ENCODE measurements at regions not wholly inside any gene's neighbourhood (a gene's known extent, or its start where the extent isn't known, plus 50 kb on each side); places are given as distances from the start of the nearest gene placed in this dataset.

DNA sequence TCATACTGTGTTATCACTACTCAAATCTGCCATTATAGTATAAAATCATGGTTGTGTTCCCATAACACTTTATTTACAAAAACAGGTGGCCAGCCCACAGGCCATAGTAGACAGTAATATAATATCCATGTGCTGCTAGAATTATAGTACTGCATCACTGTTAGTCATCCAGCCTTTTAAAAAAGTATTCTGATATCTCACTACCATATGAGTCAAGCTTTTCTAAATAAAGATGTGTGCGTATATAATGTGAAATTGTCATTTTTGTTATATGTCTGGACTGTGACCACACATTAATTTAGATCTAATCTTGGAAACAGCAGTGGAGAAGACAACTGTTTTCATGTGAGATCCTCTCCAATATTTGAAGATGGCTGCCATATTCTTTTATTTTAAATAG lies 1049.1 kb upstream of the GOT2 start:
- no peak for DNase-seq
- TF ChIP-seq POLR2A (IDR thresholded peaks at IDR 0.05): no peak
- Histone ChIP-seq H3K4me1 (no peaks in the 10 kb centered on the region), H3K27ac (no peak overlapping the region), H3K4me3 (no peak overlapping the region), H3K9me3 (no peaks in the 10 kb centered on the region), H3K27me3 (no peaks in the 10 kb centered on the region), H3K36me3 (no peaks in the 10 kb centered on the region)
- intact Hi-C loops (cut with DNase I; ENCODE audit: low total_unique reads): no loop called here

DNA sequence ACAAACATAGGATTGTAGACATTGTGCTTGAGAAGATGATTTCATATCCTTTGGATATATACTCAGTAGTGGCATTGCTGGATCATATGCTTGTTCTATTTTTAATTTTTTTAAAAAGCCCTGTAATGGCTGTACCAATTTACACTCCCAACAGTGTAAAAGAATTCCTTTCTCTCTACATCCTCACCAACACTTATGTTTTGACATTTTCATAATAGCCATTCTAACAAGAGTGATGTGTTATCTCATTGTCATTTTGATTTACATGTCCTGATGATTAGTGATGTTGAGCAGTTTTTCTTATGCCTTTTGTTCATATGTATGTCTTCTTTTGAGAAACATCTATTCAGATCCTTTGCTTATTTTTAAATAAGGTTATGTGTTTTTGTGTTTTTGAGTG lies 1039.2 kb upstream of the GOT2 start:
- Histone ChIP-seq H3K4me1 (no peaks in the 10 kb centered on the region), H3K4me3 (no peak overlapping the region), H3K27me3 (no peaks in the 10 kb centered on the region), H3K36me3 (no peaks in the 10 kb centered on the region), H3K9me3 (no peaks in the 10 kb centered on the region), H3K27ac (no peak overlapping the region)
- intact Hi-C loops (cut with DNase I; ENCODE audit: low total_unique reads): no loop called here
- no peak for DNase-seq
- TF ChIP-seq, protein P1, sequence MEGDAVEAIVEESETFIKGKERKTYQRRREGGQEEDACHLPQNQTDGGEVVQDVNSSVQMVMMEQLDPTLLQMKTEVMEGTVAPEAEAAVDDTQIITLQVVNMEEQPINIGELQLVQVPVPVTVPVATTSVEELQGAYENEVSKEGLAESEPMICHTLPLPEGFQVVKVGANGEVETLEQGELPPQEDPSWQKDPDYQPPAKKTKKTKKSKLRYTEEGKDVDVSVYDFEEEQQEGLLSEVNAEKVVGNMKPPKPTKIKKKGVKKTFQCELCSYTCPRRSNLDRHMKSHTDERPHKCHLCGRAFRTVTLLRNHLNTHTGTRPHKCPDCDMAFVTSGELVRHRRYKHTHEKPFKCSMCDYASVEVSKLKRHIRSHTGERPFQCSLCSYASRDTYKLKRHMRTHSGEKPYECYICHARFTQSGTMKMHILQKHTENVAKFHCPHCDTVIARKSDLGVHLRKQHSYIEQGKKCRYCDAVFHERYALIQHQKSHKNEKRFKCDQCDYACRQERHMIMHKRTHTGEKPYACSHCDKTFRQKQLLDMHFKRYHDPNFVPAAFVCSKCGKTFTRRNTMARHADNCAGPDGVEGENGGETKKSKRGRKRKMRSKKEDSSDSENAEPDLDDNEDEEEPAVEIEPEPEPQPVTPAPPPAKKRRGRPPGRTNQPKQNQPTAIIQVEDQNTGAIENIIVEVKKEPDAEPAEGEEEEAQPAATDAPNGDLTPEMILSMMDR (IDR thresholded peaks at IDR 0.05): no peak
- TF ChIP-seq POLR2A (IDR thresholded peaks at IDR 0.05): no peak

DNA sequence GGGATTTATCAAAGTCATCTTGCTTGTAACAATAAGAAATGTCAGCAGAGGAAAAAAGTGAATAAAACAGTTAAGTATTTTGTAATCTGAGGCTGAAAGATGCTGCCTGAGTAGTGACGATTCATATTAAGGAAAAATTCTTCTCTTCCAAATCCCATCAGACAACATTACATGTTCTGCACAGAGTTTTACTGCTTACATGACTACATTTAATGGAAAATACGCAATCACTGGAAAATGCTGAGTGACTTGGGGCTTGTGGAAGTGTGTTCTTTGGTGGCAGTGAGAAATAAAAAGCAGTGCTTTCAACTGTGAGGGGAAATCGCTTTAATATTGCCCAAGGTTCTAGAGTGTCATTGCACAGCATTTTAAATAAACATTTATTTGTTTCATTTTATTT lies 1025.2 kb upstream of the GOT2 start:
- Histone ChIP-seq H3K36me3 (no peaks in the 10 kb centered on the region), H3K4me3 (no peak overlapping the region), H3K4me1 (no peaks in the 10 kb centered on the region), H3K27ac (no peak overlapping the region), H3K9me3 (no peaks in the 10 kb centered on the region), H3K27me3 (no peaks in the 10 kb centered on the region)
- DNase-seq: no peak
- TF ChIP-seq, protein P1 (IDR thresholded peaks at IDR 0.05): no peak
- intact Hi-C loops (cut with DNase I; ENCODE audit: low total_unique reads): no loop called here

DNA sequence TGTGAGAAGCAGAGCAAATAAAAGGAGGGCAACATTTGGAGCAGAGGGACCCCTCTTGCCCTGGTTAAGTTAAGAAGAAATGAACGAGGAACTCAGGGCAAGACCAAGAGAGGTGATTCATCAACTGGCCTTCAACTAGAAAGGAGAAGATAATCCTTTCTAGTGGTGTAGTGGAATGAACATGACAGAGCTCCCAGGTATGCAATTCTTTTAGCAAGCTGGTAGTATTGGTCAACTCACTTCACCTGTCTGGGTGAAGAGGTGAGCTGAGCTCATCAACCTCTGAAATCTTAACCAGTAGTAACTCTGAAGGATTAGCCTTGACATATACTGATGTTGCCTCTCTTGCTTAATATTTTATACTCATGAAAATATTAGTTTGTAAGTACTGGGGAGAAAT lies 1024.7 kb upstream of the GOT2 start:
- H3K27me3 ChIP-seq: no peaks in the 10 kb centered on the region
- no peaks in the 10 kb centered on the region for H3K36me3 ChIP-seq
- H3K9me3 ChIP-seq: no peaks in the 10 kb centered on the region
- DNase-seq: no peak
- no peaks in the 10 kb centered on the region for H3K4me1 ChIP-seq
- TF ChIP-seq, protein P1 (IDR thresholded peaks at IDR 0.05): no peak
- TF ChIP-seq POLR2A (IDR thresholded peaks at IDR 0.05): no peak
- H3K27ac ChIP-seq: no peak overlapping the region
- H3K4me3 ChIP-seq: no peak overlapping the region
- intact Hi-C loops (cut with DNase I; ENCODE audit: low total_unique reads): no loop called here

DNA sequence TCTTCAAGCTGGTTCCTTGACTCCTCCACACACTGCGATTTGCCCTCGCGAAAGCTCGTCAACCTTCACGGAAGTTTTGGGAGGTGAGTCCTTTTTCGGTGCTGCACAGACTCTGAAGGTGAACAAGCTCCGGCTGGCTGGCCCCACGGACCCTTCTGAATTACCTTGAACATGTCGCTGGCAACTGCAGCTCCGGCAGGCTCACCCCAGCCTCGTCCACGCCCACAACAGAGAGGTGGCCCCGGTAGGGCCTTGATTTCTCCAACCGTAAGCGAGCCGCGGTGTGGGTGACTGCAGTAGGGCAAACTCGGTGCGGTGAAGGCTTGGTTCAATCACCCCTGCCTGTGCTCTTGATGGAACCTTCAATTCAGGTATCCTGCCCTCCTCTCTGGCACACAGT lies 1020.7 kb upstream of the GOT2 start:
- H3K9me3 ChIP-seq: no peaks in the 10 kb centered on the region
- intact Hi-C loops (cut with DNase I; ENCODE audit: low total_unique reads): no loop called here
- no peaks in the 10 kb centered on the region for H3K4me1 ChIP-seq
- H3K36me3 ChIP-seq: no peaks in the 10 kb centered on the region
- H3K27me3 ChIP-seq: no peaks in the 10 kb centered on the region
- no peak overlapping the region for H3K4me3 ChIP-seq
- H3K27ac ChIP-seq: no peak overlapping the region
- DNase-seq: no peak
- TF ChIP-seq, protein P1 (IDR thresholded peaks at IDR 0.05): no peak

DNA sequence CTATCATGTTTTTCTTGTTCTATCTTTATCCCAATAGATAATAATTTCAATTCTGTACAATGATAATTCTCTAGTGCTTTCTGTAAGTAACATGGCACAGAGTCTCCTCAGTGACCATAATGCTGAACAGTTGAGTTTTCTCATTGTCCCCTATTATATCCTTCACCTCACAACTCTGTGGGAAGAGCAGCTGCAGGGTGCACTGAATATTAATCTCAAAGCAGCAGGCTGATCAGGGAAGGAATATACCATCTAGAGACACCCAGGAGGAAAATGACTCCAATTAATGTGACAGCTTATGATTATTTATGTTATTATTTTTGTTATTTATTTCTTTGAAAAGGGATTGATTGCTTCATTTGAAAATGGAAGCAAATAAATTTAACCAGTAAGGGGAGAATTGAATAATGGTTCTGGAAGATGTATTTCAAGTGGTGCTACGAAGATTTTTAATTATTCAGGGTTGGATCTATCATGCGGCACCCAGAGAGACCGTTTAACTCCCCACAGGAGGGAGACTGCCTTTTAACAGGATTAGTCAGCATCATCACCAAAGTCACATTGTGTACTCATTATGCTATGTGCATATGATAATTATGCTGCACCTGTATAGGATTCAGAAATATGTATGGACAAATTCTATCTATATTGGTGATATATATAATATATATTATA lies 1015.7 kb upstream of the GOT2 start:
- no peak for DNase-seq
- intact Hi-C loops (cut with DNase I; ENCODE audit: low total_unique reads): no loop called here
- TF ChIP-seq, protein P1 (IDR thresholded peaks at IDR 0.05): no peak
- TF ChIP-seq POLR2A (IDR thresholded peaks at IDR 0.05): no peak

More for the DNA sequence above, 1015.7 kb upstream of the GOT2 start:
- Histone ChIP-seq H3K27me3 (no peaks in the 10 kb centered on the region), H3K4me3 (no peak overlapping the region), H3K36me3 (no peaks in the 10 kb centered on the region), H3K9me3 (no peaks in the 10 kb centered on the region), H3K27ac (no peak overlapping the region), H3K4me1 (no peaks in the 10 kb centered on the region)

All from uterus (tissue), 3 donors.